Activated T-cell treated with anti-CD3 and anti-CD28 coated beads, Interleukin-2, amount 50 U/mL, for 4 hours (primary cell): ENCODE measurements at regions not wholly inside any gene's neighbourhood (a gene's known extent, or its start where the extent isn't known, plus 50 kb on each side); places are given as distances from the start of the nearest gene placed in this dataset.

ENCODE experiments used
- ATAC-seq, 2 donors: fragments of 200-7000 bp; cut with Tn5 transposase; one replicate each; pipeline ENCODE4 v1.10.0; 2021
- DNase-seq: peaks from one replicate; pipeline ENCODE4 v3.0.0-alpha.2; 2020
- H3K27me3 Mint-ChIP-seq: one replicate; pipeline ENCODE4 v1.8.0; 2021; ENCODE audit warnings: low read depth, mixed read lengths
- H3K36me3 Mint-ChIP-seq: one replicate; pipeline ENCODE4 v1.8.0; 2022; ENCODE audit warnings: mixed read lengths; ENCODE audit not compliant: insufficient read depth
- H3K4me1 Mint-ChIP-seq: one replicate; pipeline ENCODE4 v1.8.0; 2021; ENCODE audit warnings: low read depth, mixed read lengths
- H3K4me3 Mint-ChIP-seq: one replicate; pipeline ENCODE4 v1.8.0; 2021; ENCODE audit warnings: mild to moderate bottlenecking, moderate library complexity, mixed read lengths
- H3K9me3 Mint-ChIP-seq: one replicate; pipeline ENCODE4 v1.8.0; 2021; ENCODE audit warnings: mixed read lengths

DNA sequence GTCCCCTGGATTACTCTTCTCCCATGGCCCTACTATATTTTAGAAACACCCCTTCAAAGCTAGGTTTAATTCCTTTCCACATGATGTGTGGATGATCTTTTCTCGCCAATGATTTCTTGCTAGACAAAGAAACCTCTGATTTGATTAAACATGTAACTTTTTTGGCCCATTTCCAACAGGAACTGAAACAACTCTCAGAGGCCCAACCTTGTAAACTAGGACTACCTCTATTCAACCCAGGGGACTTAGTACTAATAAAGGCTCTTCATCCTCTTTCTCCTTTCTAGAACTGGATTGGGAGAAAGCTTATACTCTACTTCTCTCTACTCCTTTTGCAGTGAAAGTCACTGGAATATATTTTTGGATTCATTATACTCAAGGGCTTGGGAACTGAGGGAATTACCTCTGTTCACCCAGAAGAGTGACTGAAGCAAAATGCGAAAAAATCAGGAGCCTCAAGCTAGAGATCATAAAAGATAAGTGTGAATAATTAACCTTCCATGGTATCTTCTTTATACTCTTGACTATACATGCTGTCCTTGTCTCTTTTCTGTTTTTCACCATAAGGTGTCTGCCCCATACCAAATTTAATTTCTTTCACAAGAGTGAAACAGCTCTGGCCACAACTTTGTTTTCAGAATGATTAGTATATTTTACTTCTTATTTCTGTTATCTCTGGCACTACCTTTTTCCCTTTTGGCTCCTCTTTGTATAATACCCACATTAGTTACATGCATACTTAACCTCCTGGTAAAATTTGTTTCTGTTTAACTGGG, 977.6 kb downstream of the SLITRK5 start:
- Mint-ChIP-seq H3K27me3 (no peaks in the 10 kb centered on the region), H3K9me3 (peaks cover 30% of the 10 kb centered on the region), H3K36me3 (no peaks in the 10 kb centered on the region), H3K4me3 (no peak overlapping the region), H3K4me1 (peaks cover 5% of the 10 kb centered on the region)
- ATAC-seq (no peak), DNase-seq (no peak)

DNA sequence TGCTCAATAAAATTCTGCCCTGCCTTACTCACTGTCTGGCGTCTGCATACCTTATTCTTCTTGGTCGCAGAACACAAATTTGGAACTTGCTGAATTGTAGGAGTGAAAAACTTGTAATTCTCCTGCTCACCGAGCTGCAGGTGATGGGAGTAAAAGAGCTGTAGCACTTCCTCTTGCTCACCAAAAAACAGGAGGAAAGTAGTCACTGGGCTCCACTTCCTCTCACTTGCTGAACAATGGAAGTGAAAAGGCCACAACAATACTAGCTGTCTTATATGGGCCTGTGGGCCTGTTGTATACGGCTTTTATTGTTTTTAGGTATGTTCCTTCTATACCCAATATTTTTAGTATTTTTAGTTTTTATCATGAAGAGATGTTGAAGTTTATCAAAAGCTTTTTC, 978.7 kb downstream of the SLITRK5 start:
- no peak for ATAC-seq
- H3K36me3 Mint-ChIP-seq: no peaks in the 10 kb centered on the region

DNA sequence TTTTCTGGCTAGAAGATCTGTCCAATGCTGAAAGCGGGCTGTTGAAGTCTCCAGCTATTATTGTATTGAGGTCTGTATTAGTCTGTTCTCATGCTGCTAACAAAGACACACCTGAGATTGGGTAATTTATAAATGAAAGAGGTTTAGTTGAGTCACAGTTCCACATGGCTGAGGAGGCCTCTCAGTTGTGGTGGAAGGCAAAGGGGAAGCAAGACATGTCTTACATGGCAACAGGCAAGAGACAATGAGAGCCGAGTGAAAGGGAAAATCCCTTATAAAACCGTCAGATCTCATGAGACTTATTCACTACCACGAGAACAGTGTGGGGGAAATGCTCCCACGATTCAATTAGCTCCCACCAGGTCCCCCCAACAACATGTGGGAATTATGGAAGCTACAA, 980.4 kb downstream of the SLITRK5 start:
- Mint-ChIP-seq H3K27me3 (no peaks in the 10 kb centered on the region), H3K4me1 (peaks cover 5% of the 10 kb centered on the region), H3K9me3 (peaks cover 23% of the 10 kb centered on the region), H3K4me3 (no peak overlapping the region), H3K36me3 (no peaks in the 10 kb centered on the region)
- ATAC-seq (peak; percentile 70 to 75), DNase-seq (no peak)

More for the DNA sequence above, 978.7 kb downstream of the SLITRK5 start:
- no peak for DNase-seq
- peaks cover 5% of the 10 kb centered on the region for H3K4me1 Mint-ChIP-seq
- H3K27me3 Mint-ChIP-seq: no peaks in the 10 kb centered on the region
- peaks cover 26% of the 10 kb centered on the region for H3K9me3 Mint-ChIP-seq
- no peak overlapping the region for H3K4me3 Mint-ChIP-seq

DNA sequence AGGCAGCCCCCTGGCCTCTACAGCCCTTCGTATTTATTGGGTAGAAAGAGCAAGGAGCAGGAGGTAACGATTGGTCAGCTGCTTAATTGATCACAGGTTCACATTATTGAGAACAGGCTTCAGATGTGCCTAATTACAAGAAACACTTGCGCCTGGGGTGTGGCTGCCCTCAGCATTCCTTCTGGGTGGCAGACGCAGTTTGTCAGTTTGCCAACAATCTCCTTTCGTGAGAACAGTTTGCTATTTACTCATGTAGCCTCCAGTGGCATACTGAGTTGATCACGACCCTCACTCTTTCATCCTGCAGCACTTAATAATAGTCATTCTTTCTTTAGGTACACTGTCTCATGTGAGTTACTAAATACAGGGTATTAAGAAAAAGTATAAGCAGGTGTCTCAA, 985.6 kb downstream of the SLITRK5 start:
- H3K27me3 Mint-ChIP-seq: no peaks in the 10 kb centered on the region
- ATAC-seq (no peak), DNase-seq (no peak)
- no peaks in the 10 kb centered on the region for H3K4me1 Mint-ChIP-seq
- H3K4me3 Mint-ChIP-seq: no peak overlapping the region
- no peaks in the 10 kb centered on the region for H3K36me3 Mint-ChIP-seq
- H3K9me3 Mint-ChIP-seq: peaks cover 13% of the 10 kb centered on the region

DNA sequence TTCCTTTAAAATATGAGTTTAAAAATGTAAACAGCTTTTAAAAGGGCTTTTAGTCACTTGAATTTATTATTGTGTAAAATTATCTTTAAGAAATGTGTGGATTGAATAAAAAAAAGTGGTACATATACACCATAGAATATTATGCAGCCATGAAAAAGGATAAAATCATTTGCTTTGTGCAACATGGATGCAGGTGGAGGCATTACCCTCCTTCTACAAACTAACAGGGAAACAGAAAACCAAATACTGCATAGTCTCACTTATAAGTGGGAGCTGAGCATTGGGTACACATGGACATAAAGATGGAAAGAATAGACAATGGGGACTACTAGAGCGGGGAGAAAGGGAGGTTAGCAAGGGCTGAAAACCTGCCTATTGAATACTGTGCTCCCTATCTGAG, 999.3 kb downstream of the SLITRK5 start:
- Mint-ChIP-seq H3K36me3 (no peaks in the 10 kb centered on the region), H3K27me3 (no peaks in the 10 kb centered on the region)

DNA sequence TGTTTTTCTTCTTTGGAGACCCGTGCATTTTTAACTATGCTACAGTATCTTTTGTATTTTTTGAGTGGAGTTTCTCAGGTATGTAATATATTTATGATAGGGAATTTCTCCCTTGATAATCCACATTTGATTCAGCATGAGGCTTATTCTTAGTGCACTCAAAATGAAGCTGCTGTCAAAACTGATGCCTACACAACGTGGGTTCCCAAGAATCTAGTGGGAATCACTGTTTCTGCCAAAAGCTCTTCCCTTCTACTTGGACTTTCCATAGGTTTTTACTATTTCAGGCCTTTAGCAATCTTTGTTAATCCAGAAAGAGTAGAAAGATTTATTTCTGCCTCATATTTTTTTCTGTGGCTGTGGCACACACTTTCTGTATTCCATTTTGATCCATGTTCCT, 1003.7 kb downstream of the SLITRK5 start:
- Mint-ChIP-seq H3K27me3 (no peaks in the 10 kb centered on the region), H3K9me3 (peaks cover 15% of the 10 kb centered on the region), H3K36me3 (no peaks in the 10 kb centered on the region), H3K4me3 (no peak overlapping the region), H3K4me1 (no peaks in the 10 kb centered on the region)
- DNase-seq: no peak
- ATAC-seq: no peak

More for the DNA sequence above, 999.3 kb downstream of the SLITRK5 start:
- no peak for DNase-seq
- Mint-ChIP-seq H3K4me1 (no peaks in the 10 kb centered on the region), H3K9me3 (peaks cover 25% of the 10 kb centered on the region), H3K4me3 (no peak overlapping the region)
- ATAC-seq: no peak

DNA sequence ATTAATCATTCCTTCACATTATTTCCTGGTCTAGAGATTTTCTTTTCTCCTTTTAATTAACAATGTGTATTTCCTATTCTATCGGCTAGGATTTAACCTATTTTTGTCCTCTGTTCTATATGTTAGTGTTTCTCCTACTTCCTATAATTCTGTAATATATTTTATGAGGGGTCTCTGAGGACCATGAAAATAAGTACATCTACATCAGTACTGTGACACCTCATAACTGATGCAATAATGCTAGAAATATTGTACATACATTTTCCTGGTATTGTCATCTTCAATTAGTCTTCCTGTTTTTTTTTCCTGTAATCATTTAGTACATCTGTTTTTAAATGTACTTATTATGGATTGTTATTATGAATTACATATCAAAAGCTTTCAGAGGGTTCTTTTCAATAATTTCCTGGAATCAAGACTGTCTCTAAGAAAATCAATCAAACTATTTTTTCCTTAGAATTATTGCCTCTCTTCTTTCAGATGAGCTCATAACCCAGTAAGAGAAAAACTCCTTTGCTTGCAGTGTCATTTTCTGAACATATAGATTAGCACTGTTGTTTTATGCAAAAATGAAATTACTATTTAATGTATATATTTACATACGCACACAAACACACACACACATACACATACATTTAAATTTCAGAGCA, 1004.3 kb downstream of the SLITRK5 start:
- no peaks in the 10 kb centered on the region for H3K36me3 Mint-ChIP-seq
- no peak for ATAC-seq

DNA sequence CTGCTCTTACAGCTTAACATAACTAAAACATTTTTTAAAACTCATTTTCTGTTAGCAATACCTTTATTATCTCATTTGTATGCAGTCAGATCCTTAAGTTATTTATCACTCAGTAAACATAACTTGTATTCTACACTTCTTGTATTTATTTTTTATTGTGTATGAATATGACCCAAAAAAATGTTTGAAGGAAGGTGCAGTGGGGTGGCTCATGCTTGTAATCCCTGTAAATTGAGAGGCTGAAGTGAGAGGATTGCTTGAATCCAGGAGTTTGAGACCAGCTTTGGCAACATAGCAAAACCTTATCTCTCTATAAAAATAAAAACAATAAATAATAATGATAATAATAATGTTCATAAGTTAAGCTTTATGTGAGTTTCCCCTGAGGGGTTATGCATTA, 1004.8 kb downstream of the SLITRK5 start:
- ATAC-seq: no peak
- no peak for DNase-seq
- no peaks in the 10 kb centered on the region for H3K27me3 Mint-ChIP-seq
- H3K36me3 Mint-ChIP-seq: no peaks in the 10 kb centered on the region
- no peak overlapping the region for H3K4me3 Mint-ChIP-seq
- H3K4me1 Mint-ChIP-seq: no peaks in the 10 kb centered on the region
- peaks cover 10% of the 10 kb centered on the region for H3K9me3 Mint-ChIP-seq

More for the DNA sequence above, 1004.3 kb downstream of the SLITRK5 start:
- no peak for DNase-seq
- Mint-ChIP-seq H3K4me1 (no peaks in the 10 kb centered on the region), H3K27me3 (no peaks in the 10 kb centered on the region), H3K9me3 (peaks cover 15% of the 10 kb centered on the region), H3K4me3 (no peak overlapping the region)

DNA sequence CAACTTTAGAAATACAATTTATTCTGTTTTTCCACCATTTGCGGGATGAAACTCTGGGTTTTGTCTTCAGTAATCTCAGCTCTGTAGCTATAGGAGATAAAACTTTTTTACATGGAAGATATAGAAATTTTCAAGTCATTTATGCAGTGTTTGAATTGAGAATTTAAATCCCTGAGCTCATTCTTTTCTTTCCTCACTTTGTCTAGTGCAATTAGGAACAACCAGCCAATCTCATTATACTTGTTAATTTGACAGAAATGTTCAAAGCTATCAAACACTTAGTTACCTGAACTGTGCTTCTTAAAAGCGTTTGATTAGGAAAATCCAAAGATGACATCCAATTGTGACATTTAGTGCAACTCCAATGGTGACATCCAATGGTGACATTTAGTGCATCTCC, 1014.3 kb downstream of the SLITRK5 start:
- DNase-seq (no peak), ATAC-seq (no peak)
- Mint-ChIP-seq H3K4me1 (no peaks in the 10 kb centered on the region), H3K9me3 (peaks cover 12% of the 10 kb centered on the region), H3K27me3 (no peaks in the 10 kb centered on the region), H3K4me3 (no peak overlapping the region), H3K36me3 (no peaks in the 10 kb centered on the region)

DNA sequence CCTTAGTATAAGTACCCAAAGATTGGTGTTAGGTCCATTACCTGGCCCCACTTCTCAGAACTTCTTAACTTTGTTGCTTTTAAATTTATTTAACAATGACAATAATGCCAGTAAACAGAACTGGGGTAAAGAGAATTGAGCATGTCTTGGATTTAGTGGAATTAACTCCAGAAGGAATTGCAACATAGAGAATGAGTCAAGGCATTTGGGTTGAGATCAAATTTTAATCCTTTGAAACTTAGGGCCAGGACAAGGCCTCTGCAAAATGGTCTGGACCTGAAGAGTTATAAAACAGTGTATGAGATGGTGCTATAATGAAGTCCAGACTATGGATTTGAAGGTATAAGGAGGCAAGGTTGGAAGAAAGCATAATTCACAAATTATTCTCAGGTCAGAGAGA, 1030.4 kb downstream of the SLITRK5 start:
- Mint-ChIP-seq H3K4me3 (no peak overlapping the region), H3K27me3 (no peaks in the 10 kb centered on the region), H3K9me3 (peaks cover 20% of the 10 kb centered on the region), H3K4me1 (no peaks in the 10 kb centered on the region), H3K36me3 (no peaks in the 10 kb centered on the region)
- ATAC-seq (no peak), DNase-seq (no peak)

DNA sequence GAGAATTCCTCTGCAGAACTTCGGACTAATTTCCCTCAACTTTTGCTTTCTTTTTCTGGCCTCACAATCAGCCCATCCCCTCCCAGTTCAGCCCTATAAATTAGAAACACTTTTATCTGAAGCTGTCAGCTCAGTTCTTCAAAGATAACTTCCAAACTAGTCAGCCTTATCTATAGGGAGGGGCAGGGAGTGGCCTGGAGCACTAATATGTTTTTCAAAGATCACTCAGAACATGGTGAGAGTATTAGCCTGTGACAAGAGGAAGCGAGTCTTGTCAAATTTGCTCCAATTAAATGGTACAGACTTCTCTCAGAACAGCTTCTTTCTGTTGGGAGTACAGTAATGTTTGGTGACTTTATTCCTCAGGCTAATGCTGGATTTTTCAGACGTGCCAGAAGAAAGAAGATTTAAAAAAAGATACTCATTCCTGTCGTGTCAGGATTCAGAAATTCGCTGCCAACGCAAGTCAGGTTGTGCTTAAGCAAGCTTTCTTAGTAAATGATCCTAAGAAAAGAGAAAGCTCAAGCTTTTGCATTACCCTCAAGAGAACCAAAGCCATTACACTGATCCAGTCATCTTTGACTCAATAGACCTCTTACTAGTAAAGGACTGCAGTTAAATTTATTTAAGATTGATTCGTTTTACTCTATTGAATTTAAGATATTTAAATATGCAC, 1033.6 kb downstream of the SLITRK5 start:
- Mint-ChIP-seq H3K4me1 (no peaks in the 10 kb centered on the region), H3K4me3 (no peak overlapping the region), H3K36me3 (no peaks in the 10 kb centered on the region), H3K9me3 (peaks cover 19% of the 10 kb centered on the region), H3K27me3 (no peaks in the 10 kb centered on the region)
- no peak for DNase-seq
- ATAC-seq: no peak

DNA sequence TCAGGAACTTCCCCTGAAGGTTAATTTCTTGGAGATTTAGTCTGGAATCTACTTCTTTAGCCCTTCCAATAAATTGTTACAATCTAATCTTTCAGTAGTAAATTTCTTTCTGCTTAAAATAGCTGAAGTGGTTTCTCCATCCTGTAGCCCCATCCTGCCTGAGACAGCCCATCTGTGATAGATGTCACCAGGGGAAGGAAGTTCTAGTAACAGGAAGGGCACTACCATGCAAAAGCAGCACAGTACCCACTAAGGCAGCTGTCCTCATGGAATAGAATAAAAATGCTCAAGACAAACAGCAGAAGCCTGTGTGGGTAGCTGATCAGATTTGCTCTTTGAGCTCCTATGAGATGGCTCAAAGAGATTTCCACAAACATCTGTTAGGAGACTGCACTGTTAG, 1036.5 kb downstream of the SLITRK5 start:
- Mint-ChIP-seq H3K9me3 (peaks cover 17% of the 10 kb centered on the region), H3K36me3 (no peaks in the 10 kb centered on the region), H3K4me1 (no peaks in the 10 kb centered on the region), H3K27me3 (no peaks in the 10 kb centered on the region), H3K4me3 (no peak overlapping the region)
- DNase-seq: no peak
- ATAC-seq: no peak

DNA sequence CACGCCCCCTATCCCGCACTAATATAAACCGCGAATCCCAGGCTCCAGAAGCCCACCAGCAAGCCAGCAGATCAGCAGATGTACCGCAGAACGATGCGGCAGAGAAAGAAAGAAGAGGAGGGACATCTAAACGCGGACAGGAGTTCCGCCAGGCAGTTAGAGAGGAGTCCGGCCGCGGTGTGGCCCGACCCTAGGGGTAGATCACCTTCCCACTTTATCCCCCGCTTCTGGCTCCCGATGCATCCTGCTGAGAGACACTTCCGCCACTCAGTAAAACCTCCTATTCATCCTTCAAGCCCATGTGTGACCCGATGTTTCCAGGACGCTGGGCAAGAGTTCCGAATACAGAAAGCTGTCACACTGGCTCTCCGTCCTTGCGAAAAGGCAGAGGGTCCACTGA, 1046.8 kb downstream of the SLITRK5 start:
- Mint-ChIP-seq H3K27me3 (no peaks in the 10 kb centered on the region), H3K9me3 (peaks cover 15% of the 10 kb centered on the region), H3K36me3 (no peaks in the 10 kb centered on the region), H3K4me3 (no peak overlapping the region), H3K4me1 (no peaks in the 10 kb centered on the region)
- DNase-seq (no peak), ATAC-seq (no peak)

DNA sequence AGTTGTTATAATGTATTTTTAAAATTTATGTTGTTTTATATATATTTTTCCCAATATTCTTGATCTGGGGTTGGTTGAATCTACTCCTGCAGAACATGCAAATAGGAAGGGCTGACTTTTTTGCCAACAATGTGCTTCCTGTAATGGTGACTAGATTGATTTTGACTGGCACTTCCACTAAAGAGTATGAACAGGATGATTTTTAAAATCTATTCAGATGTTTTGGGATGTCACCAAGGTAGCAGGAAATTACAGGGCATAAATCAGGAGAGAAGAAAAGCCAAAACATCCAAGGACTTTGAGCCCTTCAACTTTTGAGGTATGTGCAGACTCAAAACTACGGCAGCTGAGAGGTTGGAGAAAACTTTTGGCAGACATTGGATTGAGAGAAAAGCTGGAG, 1047.6 kb downstream of the SLITRK5 start:
- Mint-ChIP-seq H3K36me3 (no peaks in the 10 kb centered on the region), H3K4me3 (no peak overlapping the region), H3K27me3 (no peaks in the 10 kb centered on the region), H3K4me1 (no peaks in the 10 kb centered on the region), H3K9me3 (peaks cover 15% of the 10 kb centered on the region)
- DNase-seq (no peak), ATAC-seq (no peak)

DNA sequence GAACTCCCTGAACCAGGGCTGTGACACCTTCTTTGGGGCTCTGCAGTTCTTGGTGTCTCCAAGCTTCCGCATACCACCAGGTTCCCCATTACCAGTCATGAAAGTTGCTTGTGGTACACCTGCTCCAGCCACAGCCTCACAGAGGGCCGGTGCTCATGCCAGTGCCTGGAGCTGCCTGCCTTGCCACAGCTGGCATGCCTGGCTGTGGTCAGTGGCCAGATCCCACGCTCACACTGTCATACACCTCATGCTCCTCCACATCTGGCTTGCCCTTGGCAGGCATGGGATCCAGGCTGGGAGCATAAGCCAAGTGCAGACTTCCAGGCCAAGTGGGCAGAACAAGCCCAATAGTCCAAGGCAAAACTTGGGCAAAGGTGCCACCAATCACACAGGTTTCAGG, 1054.9 kb downstream of the SLITRK5 start:
- H3K9me3 Mint-ChIP-seq: peaks cover 12% of the 10 kb centered on the region
- peaks cover 2% of the 10 kb centered on the region for H3K4me1 Mint-ChIP-seq
- no peak overlapping the region for H3K4me3 Mint-ChIP-seq
- H3K27me3 Mint-ChIP-seq: no peaks in the 10 kb centered on the region
- no peaks in the 10 kb centered on the region for H3K36me3 Mint-ChIP-seq
- DNase-seq: no peak
- ATAC-seq: peak in 1 of 2 donors; percentile 34
